ENCODE measurements at regions not wholly inside any gene's neighbourhood (a gene's known extent, or its start where the extent isn't known, plus 50 kb on each side); places are given as distances from the start of the nearest gene placed in this dataset.

DNA sequence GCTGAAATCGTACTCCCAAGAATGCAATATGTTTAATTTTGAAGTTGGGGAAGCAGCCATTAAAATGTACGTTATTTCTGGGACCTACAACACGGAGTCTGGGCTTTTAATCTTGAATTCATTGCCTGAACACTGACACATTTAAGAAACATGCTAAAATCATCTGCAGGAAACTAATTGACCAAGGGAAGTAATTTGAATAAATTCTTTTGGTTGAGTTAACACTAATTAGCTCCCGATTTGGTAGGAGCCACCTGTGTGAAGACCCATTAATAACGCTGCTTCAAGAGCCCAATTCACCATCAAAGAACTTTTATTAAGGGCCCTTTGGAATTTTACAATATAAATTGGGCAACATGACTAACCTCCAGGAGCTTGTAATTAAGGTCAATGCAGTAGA is 309.2 kb downstream of the RAB28 start:
- TF ChIP-seq POLR2AphosphoS5 (IDR thresholded peaks at IDR 0.05; ENCODE audit: low read depth, low read length): no peak
- no peak for TF ChIP-seq ZNF274 (IDR thresholded peaks at IDR 0.05; ENCODE audit: low read depth, low read length)
- no peak for TF ChIP-seq EZH2 (IDR thresholded peaks at IDR 0.05)
- TF ChIP-seq, protein P1, sequence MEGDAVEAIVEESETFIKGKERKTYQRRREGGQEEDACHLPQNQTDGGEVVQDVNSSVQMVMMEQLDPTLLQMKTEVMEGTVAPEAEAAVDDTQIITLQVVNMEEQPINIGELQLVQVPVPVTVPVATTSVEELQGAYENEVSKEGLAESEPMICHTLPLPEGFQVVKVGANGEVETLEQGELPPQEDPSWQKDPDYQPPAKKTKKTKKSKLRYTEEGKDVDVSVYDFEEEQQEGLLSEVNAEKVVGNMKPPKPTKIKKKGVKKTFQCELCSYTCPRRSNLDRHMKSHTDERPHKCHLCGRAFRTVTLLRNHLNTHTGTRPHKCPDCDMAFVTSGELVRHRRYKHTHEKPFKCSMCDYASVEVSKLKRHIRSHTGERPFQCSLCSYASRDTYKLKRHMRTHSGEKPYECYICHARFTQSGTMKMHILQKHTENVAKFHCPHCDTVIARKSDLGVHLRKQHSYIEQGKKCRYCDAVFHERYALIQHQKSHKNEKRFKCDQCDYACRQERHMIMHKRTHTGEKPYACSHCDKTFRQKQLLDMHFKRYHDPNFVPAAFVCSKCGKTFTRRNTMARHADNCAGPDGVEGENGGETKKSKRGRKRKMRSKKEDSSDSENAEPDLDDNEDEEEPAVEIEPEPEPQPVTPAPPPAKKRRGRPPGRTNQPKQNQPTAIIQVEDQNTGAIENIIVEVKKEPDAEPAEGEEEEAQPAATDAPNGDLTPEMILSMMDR (IDR thresholded peaks at IDR 0.05 in 2 of 3, conservative IDR thresholded peaks at IDR 0.05 in 1 of 3; ENCODE audit: borderline replicate concordance in 1 of 3, insufficient read depth in 1 of 3, low read depth in 2 of 3, low read length in 2 of 3): no peak
- TF ChIP-seq SIN3A (IDR thresholded peaks at IDR 0.05; ENCODE audit: low read depth): no peak
